Testis (tissue), 2 donors: ENCODE measurements at regions not wholly inside any gene's neighbourhood (a gene's known extent, or its start where the extent isn't known, plus 50 kb on each side); places are given as distances from the start of the nearest gene placed in this dataset.

ENCODE experiments used
- CTCF ChIP-seq, 3 experiments: fragments of 450-650 bp in 2 of 3; fragments of 200-600 bp in 1 of 3; sonication (generic) in 1 of 3; IDR thresholded peaks; one replicate each; pipeline ENCODE4 v1.5.1; 2016 to 2019; ENCODE audit warnings: antibody characterized with exemption in 3 of 3, mild to moderate bottlenecking in 2 of 3, moderate library complexity in 1 of 3
- POLR2A ChIP-seq: fragments of 450-650 bp; IDR thresholded peaks from one replicate; pipeline ENCODE4 v1.6.1; 2017; ENCODE audit warnings: antibody characterized with exemption, mild to moderate bottlenecking, moderate library complexity

- no peak for TF ChIP-seq CTCF (IDR thresholded peaks at IDR 0.05)
- TF ChIP-seq POLR2A, result no peak
Observed at GRCh38 chr18:61261870-61262269, 71.4 kb upstream of the CDH20 start.
